ENCODE measurements at regions not wholly inside any gene's neighbourhood (a gene's known extent, or its start where the extent isn't known, plus 50 kb on each side); places are given as distances from the start of the nearest gene placed in this dataset.
"Not testable (repeated sequence)": the region's sequence is repeated elsewhere in the genome, so short reads cannot be mapped to it uniquely, and the experiment has no call there.

- DNase-seq = no peak
These were observed 366.4 kb downstream of the IPO8 start for GRCh38 chr12:30329281-30329680.

GRCh38 chr12:30323008-30323407 is 372.7 kb downstream of the IPO8 start:
- DNase-seq = no peak

- DNase-seq = no peak
These were observed 375.1 kb downstream of the IPO8 start for GRCh38 chr12:30320561-30320960.

GRCh38 chr12:30314506-30315100 is 381.1 kb downstream of the IPO8 start:
- no peak for DNase-seq

GRCh38 chr12:30308010-30308717 is 387.5 kb downstream of the IPO8 start:
- no peak for DNase-seq

- DNase-seq = no peak
These were observed 391.1 kb downstream of the IPO8 start for GRCh38 chr12:30304528-30304927.

GRCh38 chr12:30301291-30301690 is 394.4 kb downstream of the IPO8 start:
- DNase-seq = no peak

- DNase-seq = no peak
These were observed 399.2 kb downstream of the IPO8 start for GRCh38 chr12:30296486-30296885.

- peak; percentile 25 for DNase-seq
These were observed 409.2 kb downstream of the IPO8 start for GRCh38 chr12:30286345-30286926.

GRCh38 chr12:30278401-30278800 is 417.3 kb downstream of the IPO8 start:
- DNase-seq = no peak

- not testable (repeated sequence) for DNase-seq
These were observed 423.2 kb downstream of the IPO8 start for GRCh38 chr12:30272515-30272914.

GRCh38 chr12:30269496-30269895 is 426.2 kb downstream of the IPO8 start:
- no peak for DNase-seq

GRCh38 chr12:30268041-30268440 is 427.6 kb downstream of the IPO8 start:
- no peak for DNase-seq

GRCh38 chr12:30263434-30263833 is 432.2 kb downstream of the IPO8 start:
- DNase-seq = no peak

- no peak for DNase-seq
These were observed 438.1 kb downstream of the IPO8 start for GRCh38 chr12:30257618-30258017.

GRCh38 chr12:30251546-30251945 is 444.1 kb downstream of the IPO8 start:
- no peak for DNase-seq

- DNase-seq = no peak
These were observed 452.2 kb downstream of the IPO8 start for GRCh38 chr12:30243426-30243825.

- DNase-seq = no peak
These were observed 435.3 kb upstream of the TMTC1 start for GRCh38 chr12:30219047-30219446.

GRCh38 chr12:30218073-30218472 is 434.3 kb upstream of the TMTC1 start:
- no peak for DNase-seq

GRCh38 chr12:30213166-30213565 is 429.4 kb upstream of the TMTC1 start:
- no peak for DNase-seq

GRCh38 chr12:30211743-30212142 is 428.0 kb upstream of the TMTC1 start:
- no peak for DNase-seq

GRCh38 chr12:30203981-30204380 is 420.2 kb upstream of the TMTC1 start:
- DNase-seq = no peak

- DNase-seq = no peak
These were observed 418.9 kb upstream of the TMTC1 start for GRCh38 chr12:30202521-30203254.
